HCT116 (cell line): ENCODE measurements at regions not wholly inside any gene's neighbourhood (a gene's known extent, or its start where the extent isn't known, plus 50 kb on each side); places are given as distances from the start of the nearest gene placed in this dataset.

Experiments used
- ATAC-seq: fragments of 200-7000 bp; cut with Tn5 transposase; 2 replicates; pipeline ENCODE4 v1.9.1; 2020; ENCODE audit warnings: mild to moderate bottlenecking, moderate library complexity
- BruUV-seq: library from RNA; stranded (reverse); fragments of 400-500 nt; replicated peaks from 2 replicates; lab custom pipeline; 2021; lab: Mats Ljungman, UMichigan
- CTCF ChIA-PET: fragments of 300-600 bp; sonication (Branson Sonifier 250); formaldehyde crosslinking; loops from one replicate; lab custom pipeline; 2021; ENCODE audit warnings: antibody characterized with exemption; lab: Charles Lee
- POLR2A ChIA-PET: fragments of 300-600, 350-600 bp; sonication (Branson Sonifier 250); formaldehyde crosslinking; loops from one replicate; lab custom pipeline; 2021; ENCODE audit warnings: antibody characterized with exemption; lab: Charles Lee
- RAD21 ChIA-PET, 2 experiments: fragments of 300-600 bp; sonication (Branson Sonifier 250); formaldehyde crosslinking; loops; one replicate each; lab custom pipeline; 2023; ENCODE audit warnings: low total read pairs in 2 of 2; ENCODE audit not compliant: uncharacterized antibody in 2 of 2, unreplicated experiment in 2 of 2, low non-redundant PET in 1 of 2; lab: Charles Lee
- DNase-seq: peaks from one replicate; pipeline ENCODE4 v3.0.0-alpha.2; 2010; ENCODE audit warnings: low read depth, low spot score
- H2AFZ ChIP-seq: fragments of 200-600 bp; shearing (Covaris generic), sonication (generic); 2 replicates; pipeline ENCODE4 v1.6.1; 2017; ENCODE audit warnings: low read depth, mixed run types, mixed read lengths, antibody characterized with exemption, low read length; ENCODE audit not compliant: poor library complexity, severe bottlenecking
- H3K27ac ChIP-seq: 2 replicates; pipeline ENCODE4 v1.5.1; 2012; ENCODE audit warnings: low read depth, low read length
- H3K27me3 ChIP-seq: fragments of 200-600 bp; sonication (generic); 2 replicates; pipeline ENCODE4 v1.6.1; 2016; ENCODE audit warnings: mixed run types, low read length, mixed read lengths; ENCODE audit not compliant: insufficient read depth
- H3K36me3 ChIP-seq, 2 experiments: fragments of 200-500 bp in 1 of 2; fragments of 200-600 bp in 1 of 2; sonication (Bioruptor generic) in 1 of 2; sonication (generic) in 1 of 2; 2 replicates each; pipeline versions ENCODE4 v1.5.1 to v1.6.1; 2014 to 2016; ENCODE audit warnings: low read length in 2 of 2, inconsistent platforms in 1 of 2, mixed read lengths in 1 of 2, mixed run types in 1 of 2; ENCODE audit not compliant: insufficient read depth in 2 of 2, control insufficient read depth in 1 of 2
- H3K4me1 ChIP-seq, 2 experiments: fragments of 200-600 bp in 1 of 2; sonication (generic) in 1 of 2; 2 replicates each; pipeline versions ENCODE4 v1.5.1 to v1.6.1; 2012 to 2017; ENCODE audit warnings: low read length in 2 of 2, inconsistent platforms in 1 of 2, mild to moderate bottlenecking in 1 of 2, mixed read lengths in 1 of 2, mixed run types in 1 of 2, moderate library complexity in 1 of 2; ENCODE audit not compliant: insufficient read depth in 2 of 2, control insufficient read depth in 1 of 2
- H3K4me2 ChIP-seq: fragments of 200-600 bp; sonication (generic); 2 replicates; pipeline ENCODE4 v1.6.1; 2017; ENCODE audit warnings: mixed run types, low read length, mixed read lengths
- H3K4me3 ChIP-seq, 2 experiments: fragments of 200-600 bp in 1 of 2; sonication (generic) in 1 of 2; replicated peaks in 1 of 2; 2 replicates each; pipeline ENCODE4 v1.5.1; 2011 to 2016; ENCODE audit warnings: low read length in 2 of 2, control low read depth in 1 of 2, low read depth in 1 of 2, mild to moderate bottlenecking in 1 of 2, mixed read lengths in 1 of 2, mixed run types in 1 of 2
- H3K79me2 ChIP-seq: fragments of 200-600 bp; sonication (generic); 2 replicates; pipeline ENCODE4 v1.6.1; 2017; ENCODE audit warnings: mild to moderate bottlenecking, mixed run types, low read length, moderate library complexity, mixed read lengths; ENCODE audit not compliant: insufficient read depth
- H3K9ac ChIP-seq: fragments of 200-600 bp; sonication (generic); 2 replicates; pipeline ENCODE4 v1.6.1; 2016; ENCODE audit warnings: low read length, mixed read lengths
- H3K9me2 ChIP-seq: fragments of 200-600 bp; sonication (generic), shearing (Covaris generic); 2 replicates; pipeline ENCODE4 v1.6.1; 2017; ENCODE audit warnings: mixed run types, mild to moderate bottlenecking, moderate library complexity; ENCODE audit not compliant: insufficient read depth
- H3K9me3 ChIP-seq, 2 experiments: fragments of 200-500 bp in 1 of 2; fragments of 200-600 bp in 1 of 2; sonication (Bioruptor generic) in 1 of 2; sonication (generic) in 1 of 2; 2 replicates each; pipeline ENCODE4 v1.6.1; 2014 to 2017; ENCODE audit warnings: low read length in 2 of 2, mixed read lengths in 2 of 2, inconsistent platforms in 1 of 2, low read depth in 1 of 2, mild to moderate bottlenecking in 1 of 2, mixed run types in 1 of 2, moderate library complexity in 1 of 2; ENCODE audit not compliant: control insufficient read depth in 1 of 2, insufficient read depth in 1 of 2
- H4K20me1 ChIP-seq: fragments of 200-600 bp; sonication (generic), shearing (Covaris generic); 2 replicates; pipeline ENCODE4 v1.6.1; 2017; ENCODE audit warnings: mixed run types, mild to moderate bottlenecking, moderate library complexity; ENCODE audit not compliant: insufficient read depth
- ATF3 ChIP-seq: IDR thresholded peaks from 2 replicates; pipeline ENCODE4 v1.6.1; 2012
- CBX3 ChIP-seq: IDR thresholded peaks from 2 replicates; pipeline ENCODE4 v1.6.1; 2012; ENCODE audit warnings: low read depth
- CEBPB ChIP-seq: IDR thresholded peaks from 2 replicates; pipeline ENCODE4 v1.6.1; 2012; ENCODE audit warnings: low read depth
- EGR1 ChIP-seq: IDR thresholded peaks from 2 replicates; pipeline ENCODE4 v1.6.1; 2012; ENCODE audit warnings: low read depth
- EZH2phosphoT487 ChIP-seq: fragments of 200-600 bp; IDR thresholded peaks from 2 replicates; pipeline ENCODE4 v1.6.1; 2018; ENCODE audit warnings: antibody characterized with exemption, borderline replicate concordance
- FOSL1 ChIP-seq: IDR thresholded peaks from 2 replicates; pipeline ENCODE4 v1.6.1; 2012; ENCODE audit warnings: low read depth
- JUND ChIP-seq: IDR thresholded peaks from 2 replicates; pipeline ENCODE4 v1.6.1; 2012
- POLR2AphosphoS5 ChIP-seq: IDR thresholded peaks from 2 replicates; pipeline ENCODE4 v1.6.1; 2011; ENCODE audit warnings: mild to moderate bottlenecking, low read depth, low read length, moderate library complexity
- REST ChIP-seq: IDR thresholded peaks from 2 replicates; pipeline ENCODE4 v1.6.1; 2012; ENCODE audit warnings: low read depth
- SP1 ChIP-seq: IDR thresholded peaks from 2 replicates; pipeline ENCODE4 v1.6.1; 2012; ENCODE audit warnings: low read depth
- SRF ChIP-seq: IDR thresholded peaks from 2 replicates; pipeline ENCODE4 v1.6.1; 2012; ENCODE audit warnings: low read depth
- YY1 ChIP-seq: IDR thresholded peaks from 2 replicates; pipeline ENCODE4 v1.6.1; 2011; ENCODE audit warnings: low read length, low read depth, moderate library complexity, mild to moderate bottlenecking; ENCODE audit not compliant: insufficient replicate concordance; ENCODE audit errors: extremely low read depth
- ZFX ChIP-seq: fragments of 450-650 bp; IDR thresholded peaks from 2 replicates; pipeline ENCODE4 v1.6.1; 2017
- ZNF274 ChIP-seq: fragments of 200-500 bp; sonication (Bioruptor generic); IDR thresholded peaks from 2 replicates; pipeline ENCODE4 v1.6.1; 2014; ENCODE audit warnings: mild to moderate bottlenecking, low read depth, low read length, inconsistent platforms
- intact Hi-C: fragments of 100-400 bp; cut with micrococcal nuclease; formaldehyde crosslinking; loops from 2 replicates; pipeline ENCODE4 v1.10.0; 2022

DNA sequence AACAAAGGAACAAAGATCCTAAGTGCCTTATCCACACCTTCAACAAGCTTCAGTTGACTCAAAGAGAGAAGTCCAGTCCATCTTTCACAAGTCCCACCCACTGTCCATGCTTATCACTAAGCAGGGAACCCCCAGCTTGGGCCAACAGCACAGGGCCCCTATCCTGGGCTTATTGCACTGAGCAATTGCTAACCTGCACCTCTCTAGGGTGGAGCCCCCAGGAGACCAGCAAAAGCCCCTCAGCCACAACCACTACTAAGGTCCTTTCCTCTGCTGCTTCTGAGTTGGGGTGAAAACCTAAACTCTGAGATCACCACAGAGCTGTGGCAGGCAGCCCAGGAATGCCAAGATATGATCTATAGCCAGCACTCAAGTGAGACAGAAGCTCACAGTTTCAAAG is 96.7 kb upstream of the PBDC1 start:
- H4K20me1 ChIP-seq: no peaks in the 10 kb centered on the region
- POLR2A ChIA-PET: no interaction called here
- TF ChIP-seq ZNF274 (no peak), ATF3 (no peak), POLR2AphosphoS5 (no peak), EZH2phosphoT487 (no peak), YY1 (no peak), SRF (no peak), REST (no peak), EGR1 (no peak), JUND (no peak), FOSL1 (no peak), CEBPB (no peak), SP1 (no peak), CBX3 (no peak), ZFX (no peak)
- H3K27ac ChIP-seq: no peak overlapping the region
- no peak for DNase-seq
- intact Hi-C loops: no loop called here
- RAD21 ChIA-PET: no interaction called here
- no peak overlapping the region for H3K9ac ChIP-seq
- no peaks in the 10 kb centered on the region for H3K4me1 ChIP-seq
- no peak overlapping the region for H3K4me3 ChIP-seq
- no peaks in the 10 kb centered on the region for H3K9me3 ChIP-seq
- no peaks in the 10 kb centered on the region for H3K79me2 ChIP-seq
- no TSS peak for BruUV-seq
- no peak overlapping the region for H2AFZ ChIP-seq
- no peaks in the 10 kb centered on the region for H3K36me3 ChIP-seq
- ATAC-seq: no peak
- no peaks in the 10 kb centered on the region for H3K9me2 ChIP-seq
- CTCF ChIA-PET: no interaction called here
- no peaks in the 10 kb centered on the region for H3K27me3 ChIP-seq
- H3K4me2 ChIP-seq: no peak overlapping the region
